OCI-LY7 (cell line): ENCODE measurements at regions not wholly inside any gene's neighbourhood (a gene's known extent, or its start where the extent isn't known, plus 50 kb on each side); places are given as distances from the start of the nearest gene placed in this dataset.
A peak's percentile ranks its signal among the peaks of the same experiment; 100 is the strongest.

Source experiments
- BruUV-seq: library from RNA; stranded (reverse); fragments of 400-500 nt; replicated peaks from 2 replicates; lab custom pipeline; 2021; lab: Mats Ljungman, UMichigan
- CTCF ChIA-PET: fragments of 300-600 bp; sonication (Branson Sonifier 250); formaldehyde crosslinking; loops from one replicate; lab custom pipeline; 2022; ENCODE audit warnings: antibody characterized with exemption; ENCODE audit not compliant: unreplicated experiment; lab: Charles Lee
- POLR2A ChIA-PET: fragments of 300-600 bp; sonication (Branson Sonifier 250); formaldehyde crosslinking; loops from one replicate; lab custom pipeline; 2022; ENCODE audit warnings: antibody characterized with exemption; lab: Charles Lee
- DNase-seq: peaks from one replicate; pipeline ENCODE4 v3.0.0-alpha.2; 2015; ENCODE audit warnings: low spot score
- H2AFZ ChIP-seq: fragments of 200-600 bp; sonication (generic), shearing (Covaris generic); 2 replicates; pipeline ENCODE4 v1.6.1; 2014; ENCODE audit warnings: mild to moderate bottlenecking, antibody characterized with exemption, low read length, moderate library complexity
- H3K27ac ChIP-seq: fragments of 200-600 bp; sonication (generic); 2 replicates; pipeline ENCODE4 v1.5.1; 2014; ENCODE audit warnings: mixed run types, low read depth, mild to moderate bottlenecking, moderate library complexity, low read length, inconsistent platforms; ENCODE audit not compliant: poor library complexity, severe bottlenecking
- H3K36me3 ChIP-seq: fragments of 200-600 bp; sonication (generic); 2 replicates; pipeline ENCODE4 v1.6.1; 2014; ENCODE audit warnings: mild to moderate bottlenecking, antibody characterized with exemption, low read length, moderate library complexity, mixed read lengths; ENCODE audit not compliant: insufficient read depth
- H3K4me1 ChIP-seq: fragments of 200-600 bp; sonication (generic); 2 replicates; pipeline ENCODE4 v1.5.1; 2014; ENCODE audit warnings: mild to moderate bottlenecking, low read length; ENCODE audit not compliant: insufficient read depth, poor library complexity, severe bottlenecking
- H3K4me2 ChIP-seq: fragments of 200-600 bp; sonication (generic); 2 replicates; pipeline ENCODE4 v1.6.1; 2014; ENCODE audit warnings: mild to moderate bottlenecking, low read length
- H3K4me3 ChIP-seq: fragments of 200-600 bp; sonication (generic); 2 replicates; pipeline ENCODE4 v1.5.1; 2014; ENCODE audit warnings: mild to moderate bottlenecking, low read depth, low read length; ENCODE audit not compliant: poor library complexity, severe bottlenecking
- H3K79me2 ChIP-seq: fragments of 200-600 bp; sonication (generic); 2 replicates; pipeline ENCODE4 v1.6.1; 2016; ENCODE audit warnings: low read depth, mild to moderate bottlenecking, low read length, moderate library complexity, mixed read lengths; ENCODE audit not compliant: insufficient read depth
- H3K9me2 ChIP-seq: fragments of 200-600 bp; sonication (generic); 2 replicates; pipeline ENCODE4 v1.6.1; 2016; ENCODE audit warnings: mild to moderate bottlenecking, low read length, mixed read lengths; ENCODE audit not compliant: insufficient read depth
- H3K9me3 ChIP-seq: fragments of 200-600 bp; sonication (generic); 2 replicates; pipeline ENCODE4 v1.6.1; 2014; ENCODE audit warnings: mild to moderate bottlenecking, mixed run types, low read length, mixed read lengths
- H4K20me1 ChIP-seq: fragments of 200-600 bp; sonication (generic); 2 replicates; pipeline ENCODE4 v1.6.1; 2014; ENCODE audit warnings: mild to moderate bottlenecking, antibody characterized with exemption, low read length, moderate library complexity, mixed read lengths; ENCODE audit not compliant: insufficient read depth
- CTCF ChIP-seq: fragments of 200-600 bp; sonication (generic); conservative IDR thresholded peaks from 2 replicates; pipeline ENCODE4 v1.5.1; 2014; ENCODE audit warnings: mild to moderate bottlenecking, antibody characterized with exemption, low read length, moderate library complexity, mixed read lengths
- EZH2phosphoT487 ChIP-seq: fragments of 200-600 bp; sonication (generic); IDR thresholded peaks from 2 replicates; pipeline ENCODE4 v1.6.1; 2018; ENCODE audit warnings: low read depth, borderline replicate concordance, mild to moderate bottlenecking, mixed run types, antibody characterized with exemption, low read length, moderate library complexity, mixed read lengths
- intact Hi-C: fragments of 100-400 bp; cut with micrococcal nuclease; formaldehyde crosslinking; loops from one replicate; pipeline ENCODE4 v1.10.0; 2022; ENCODE audit not compliant: unreplicated experiment

- Histone ChIP-seq H3K36me3 (no peaks in the 10 kb centered on the region), H3K4me3 (no peak overlapping the region), H3K9me2 (no peaks in the 10 kb centered on the region), H2AFZ (no peak overlapping the region), H3K79me2 (no peaks in the 10 kb centered on the region), H3K27ac (no peak overlapping the region), H3K4me1 (no peaks in the 10 kb centered on the region), H4K20me1 (no peaks in the 10 kb centered on the region), H3K9me3 (no peaks in the 10 kb centered on the region), H3K4me2 (no peak overlapping the region)
- intact Hi-C loops, result no loop called here
- BruUV-seq, result no TSS peak
- ChIA-PET POLR2A (no interaction called here), CTCF (no interaction called here)
- no peak for TF ChIP-seq EZH2phosphoT487
- no peak for TF ChIP-seq CTCF
- no peak for DNase-seq
These were observed 306.9 kb downstream of the ZPLD1 start for GRCh38 chr3:102741694-102742093.

GRCh38 chr3:102745881-102746280, 311.1 kb downstream of the ZPLD1 start:
- H4K20me1 ChIP-seq, result no peaks in the 10 kb centered on the region
- no peak overlapping the region for H3K27ac ChIP-seq
- H3K79me2 ChIP-seq, result no peaks in the 10 kb centered on the region
- no peaks in the 10 kb centered on the region for H3K9me3 ChIP-seq
- H3K4me3 ChIP-seq, result no peak overlapping the region
- no peaks in the 10 kb centered on the region for H3K4me1 ChIP-seq
- ChIA-PET POLR2A (no interaction called here), CTCF (no interaction called here)
- no peak overlapping the region for H3K4me2 ChIP-seq
- no TSS peak for BruUV-seq
- intact Hi-C loops, result no loop called here
- H2AFZ ChIP-seq, result no peak overlapping the region
- TF ChIP-seq CTCF, result peak; percentile 37; the same call in 1 of the 2 replicates
- no peak for TF ChIP-seq EZH2phosphoT487
- H3K9me2 ChIP-seq, result no peaks in the 10 kb centered on the region
- no peaks in the 10 kb centered on the region for H3K36me3 ChIP-seq
- no peak for DNase-seq

- H3K9me2 ChIP-seq, result no peaks in the 10 kb centered on the region
- ChIA-PET POLR2A (interaction anchor here (0.7 kb wide), 2 partner anchors 51 to 116 kb away, joined by 3 to 4 read pairs; no protein-coding TSS in a partner anchor), CTCF (no interaction called here)
- H3K4me1 ChIP-seq, result no peaks in the 10 kb centered on the region
- DNase-seq, result no peak
- intact Hi-C loops, result no loop called here
- H3K4me2 ChIP-seq, result no peak overlapping the region
- H3K27ac ChIP-seq, result no peak overlapping the region
- no peaks in the 10 kb centered on the region for H3K9me3 ChIP-seq
- no peak overlapping the region for H3K4me3 ChIP-seq
- no peaks in the 10 kb centered on the region for H3K36me3 ChIP-seq
- no peak overlapping the region for H2AFZ ChIP-seq
- H3K79me2 ChIP-seq, result no peaks in the 10 kb centered on the region
- no peak for TF ChIP-seq CTCF
- no peak for TF ChIP-seq EZH2phosphoT487
- BruUV-seq, result no TSS peak
- no peaks in the 10 kb centered on the region for H4K20me1 ChIP-seq
These were observed 312.8 kb downstream of the ZPLD1 start for GRCh38 chr3:102747611-102748010.
